ENCODE measurements at regions not wholly inside any gene's neighbourhood (a gene's known extent, or its start where the extent isn't known, plus 50 kb on each side); places are given as distances from the start of the nearest gene placed in this dataset.
"Not testable (repeated sequence)": the region's sequence is repeated elsewhere in the genome, so short reads cannot be mapped to it uniquely, and the experiment has no call there.

DNA sequence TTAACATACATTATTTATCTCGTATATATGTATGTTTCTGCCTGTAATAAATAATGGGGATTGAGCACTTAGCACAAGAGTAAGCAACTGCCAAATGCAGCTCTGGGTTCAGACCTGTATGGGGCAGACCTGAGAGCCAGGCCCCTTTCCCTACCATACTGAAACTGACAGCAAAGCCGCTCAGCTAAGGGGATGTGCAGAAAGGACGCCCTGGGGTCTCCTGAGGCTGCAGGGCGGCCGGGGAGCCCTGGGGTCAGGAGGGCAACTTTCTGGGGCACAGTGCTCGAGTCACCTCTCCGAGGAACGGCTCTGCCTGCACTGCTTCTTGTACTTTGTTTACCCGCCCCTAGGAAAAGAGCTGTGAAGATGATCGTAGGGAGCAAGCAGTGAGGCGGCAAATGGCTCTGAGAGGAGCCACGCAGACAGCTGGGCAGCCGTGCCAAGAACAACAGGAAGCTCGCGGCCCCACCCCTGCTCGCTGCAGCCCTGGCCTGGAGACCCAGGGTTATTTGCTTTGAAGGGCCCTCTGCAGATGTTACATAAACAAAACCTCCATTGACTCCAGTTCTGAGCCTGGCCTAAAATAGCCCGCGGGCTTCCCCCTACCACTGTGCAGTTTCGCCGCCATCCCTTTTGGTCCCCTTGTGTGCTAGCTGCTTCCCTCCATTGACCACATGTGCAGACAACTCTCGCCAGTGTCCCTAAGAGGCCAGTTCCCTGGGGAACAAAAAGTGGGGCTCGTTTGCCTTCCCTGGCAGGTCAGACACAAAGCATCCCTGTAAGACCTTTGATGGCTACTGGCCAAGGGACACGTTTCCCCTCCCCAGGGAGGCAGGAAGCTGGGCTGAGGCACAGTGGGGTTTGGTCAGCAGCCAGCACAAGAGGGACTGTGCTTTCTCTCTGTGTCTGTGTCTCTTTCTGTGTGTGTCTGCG lies 111.3 kb upstream of the LNX1 start:
- Histone ChIP-seq H3K27ac (ENCODE audit: low read depth, low read length, poor library complexity, severe bottlenecking) (no peak overlapping the region), H3K9me3 (ENCODE audit: low read depth, low read length, poor library complexity, severe bottlenecking) (no peaks in the 10 kb centered on the region)

DNA sequence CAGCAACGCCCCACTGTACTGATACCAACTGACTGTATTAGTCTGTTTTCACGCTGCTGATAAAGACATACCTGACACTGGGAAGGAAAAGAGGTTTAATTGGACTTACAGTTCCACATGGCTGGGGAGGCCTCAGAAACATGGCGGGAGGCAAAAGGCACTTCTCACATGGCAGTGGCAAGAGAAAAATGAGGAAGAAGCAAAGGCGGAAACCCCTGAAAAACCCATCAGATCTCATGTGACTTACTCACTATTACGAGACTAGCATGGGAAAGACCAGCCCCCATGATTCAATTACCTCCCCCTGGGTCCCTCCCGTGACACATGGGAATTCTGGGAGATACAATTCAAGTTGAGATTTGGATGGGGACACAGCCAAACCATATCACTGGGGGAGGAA lies 110.0 kb upstream of the LNX1 start:
- DNase-seq (ENCODE audit: low spot score); H3K36me3 ChIP-seq (ENCODE audit: insufficient read depth, low read length, poor library complexity, severe bottlenecking); POLR2A ChIA-PET (ENCODE audit: low non-redundant PET); H3K4me1 ChIP-seq (ENCODE audit: insufficient read depth, low read length, poor library complexity, severe bottlenecking); H3K27ac ChIP-seq (ENCODE audit: low read depth, low read length, poor library complexity, severe bottlenecking); H3K27me3 ChIP-seq (replicated peaks; ENCODE audit: insufficient read depth, low read depth, low read length, poor library complexity); H3K4me3 ChIP-seq (ENCODE audit: low read depth, low read length, poor library complexity, severe bottlenecking); BruUV-seq (replicated peaks); intact Hi-C loops (cut with micrococcal nuclease; ENCODE audit: unreplicated experiment); H3K9me3 ChIP-seq (ENCODE audit: low read depth, low read length, poor library complexity, severe bottlenecking); CTCF ChIA-PET: not testable (repeated sequence)

More for the DNA sequence above, 111.3 kb upstream of the LNX1 start:
- H3K4me3 ChIP-seq (ENCODE audit: low read depth, low read length, poor library complexity, severe bottlenecking): no peak overlapping the region
- no peak for TF ChIP-seq EZH2 (IDR thresholded peaks at IDR 0.05; ENCODE audit: borderline replicate concordance, low read depth, low read length, poor library complexity, severe bottlenecking)
- TF ChIP-seq, protein P1, sequence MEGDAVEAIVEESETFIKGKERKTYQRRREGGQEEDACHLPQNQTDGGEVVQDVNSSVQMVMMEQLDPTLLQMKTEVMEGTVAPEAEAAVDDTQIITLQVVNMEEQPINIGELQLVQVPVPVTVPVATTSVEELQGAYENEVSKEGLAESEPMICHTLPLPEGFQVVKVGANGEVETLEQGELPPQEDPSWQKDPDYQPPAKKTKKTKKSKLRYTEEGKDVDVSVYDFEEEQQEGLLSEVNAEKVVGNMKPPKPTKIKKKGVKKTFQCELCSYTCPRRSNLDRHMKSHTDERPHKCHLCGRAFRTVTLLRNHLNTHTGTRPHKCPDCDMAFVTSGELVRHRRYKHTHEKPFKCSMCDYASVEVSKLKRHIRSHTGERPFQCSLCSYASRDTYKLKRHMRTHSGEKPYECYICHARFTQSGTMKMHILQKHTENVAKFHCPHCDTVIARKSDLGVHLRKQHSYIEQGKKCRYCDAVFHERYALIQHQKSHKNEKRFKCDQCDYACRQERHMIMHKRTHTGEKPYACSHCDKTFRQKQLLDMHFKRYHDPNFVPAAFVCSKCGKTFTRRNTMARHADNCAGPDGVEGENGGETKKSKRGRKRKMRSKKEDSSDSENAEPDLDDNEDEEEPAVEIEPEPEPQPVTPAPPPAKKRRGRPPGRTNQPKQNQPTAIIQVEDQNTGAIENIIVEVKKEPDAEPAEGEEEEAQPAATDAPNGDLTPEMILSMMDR (conservative IDR thresholded peaks at IDR 0.05; ENCODE audit: low read depth, low read length): no peak
- peak; percentile 15 for DNase-seq (ENCODE audit: low spot score)
- CTCF ChIA-PET: no interaction called here
- BruUV-seq (replicated peaks): no TSS peak
- H3K27me3 ChIP-seq (replicated peaks; ENCODE audit: insufficient read depth, low read depth, low read length, poor library complexity): no peaks in the 10 kb centered on the region
- no peaks in the 10 kb centered on the region for H3K36me3 ChIP-seq (ENCODE audit: insufficient read depth, low read length, poor library complexity, severe bottlenecking)
- POLR2A ChIA-PET (ENCODE audit: low non-redundant PET): no interaction called here
- no peaks in the 10 kb centered on the region for H3K4me1 ChIP-seq (ENCODE audit: insufficient read depth, low read length, poor library complexity, severe bottlenecking)
- intact Hi-C loops (cut with micrococcal nuclease; ENCODE audit: unreplicated experiment): no loop called here

DNA sequence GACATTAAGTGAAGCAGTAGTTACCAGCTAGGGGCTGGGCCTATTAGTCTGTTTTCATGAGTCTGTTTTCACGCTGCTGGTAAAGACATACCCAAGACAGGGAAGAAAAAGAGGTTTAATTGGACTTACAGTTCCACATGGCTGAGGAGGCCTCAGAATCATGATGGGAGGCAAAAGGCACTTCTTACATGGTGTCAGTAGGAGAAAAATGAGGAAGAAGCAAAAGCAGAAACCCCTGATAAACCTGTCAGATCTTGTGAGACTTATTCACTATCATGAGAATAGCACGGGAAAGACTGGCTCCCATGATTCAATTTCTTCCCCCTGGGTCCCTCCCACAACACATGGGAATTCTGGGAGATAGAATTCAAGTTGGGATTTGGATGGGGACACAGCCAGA lies 108.0 kb upstream of the LNX1 start:
- POLR2A ChIA-PET (ENCODE audit: low non-redundant PET); H3K27me3 ChIP-seq (replicated peaks; ENCODE audit: insufficient read depth, low read depth, low read length, poor library complexity); H3K36me3 ChIP-seq (ENCODE audit: insufficient read depth, low read length, poor library complexity, severe bottlenecking); intact Hi-C loops (cut with micrococcal nuclease; ENCODE audit: unreplicated experiment); H3K27ac ChIP-seq (ENCODE audit: low read depth, low read length, poor library complexity, severe bottlenecking); H3K4me1 ChIP-seq (ENCODE audit: insufficient read depth, low read length, poor library complexity, severe bottlenecking); DNase-seq (ENCODE audit: low spot score); H3K4me3 ChIP-seq (ENCODE audit: low read depth, low read length, poor library complexity, severe bottlenecking); BruUV-seq (replicated peaks); CTCF ChIA-PET; H3K9me3 ChIP-seq (ENCODE audit: low read depth, low read length, poor library complexity, severe bottlenecking): not testable (repeated sequence)

DNA sequence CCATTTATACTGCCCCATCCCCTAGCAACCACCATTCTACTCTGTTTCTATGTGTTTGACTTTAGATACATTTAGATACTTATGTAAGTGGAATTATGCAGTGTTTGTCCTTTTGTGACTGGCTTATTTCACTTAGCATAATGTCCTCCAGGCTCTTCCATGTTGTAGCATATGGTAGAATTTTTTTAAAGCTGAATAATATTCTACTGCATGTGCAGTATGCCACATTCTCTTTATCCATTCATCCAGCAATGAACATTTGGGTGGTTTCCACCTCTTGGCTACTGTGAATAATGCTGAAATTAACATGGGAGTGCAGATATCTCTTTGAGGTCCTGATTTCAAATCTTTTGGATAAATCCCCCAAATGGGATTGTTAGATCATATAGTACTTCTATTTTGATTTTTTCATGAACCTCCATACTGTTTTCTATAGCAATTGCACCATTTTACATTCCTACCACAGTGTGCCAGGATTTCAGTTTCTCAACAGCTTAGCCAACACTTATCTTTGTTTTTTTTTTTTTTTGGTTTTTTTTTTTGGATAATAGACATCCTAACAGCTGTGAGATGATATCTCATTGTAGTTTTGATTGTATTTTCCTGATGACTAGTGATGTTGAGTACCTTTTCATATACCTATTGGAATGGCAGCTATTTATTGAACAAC lies 105.9 kb upstream of the LNX1 start:
- no peak for DNase-seq (ENCODE audit: low spot score)
- H3K9me3 ChIP-seq (ENCODE audit: low read depth, low read length, poor library complexity, severe bottlenecking): no peaks in the 10 kb centered on the region
- ChIA-PET POLR2A (ENCODE audit: low non-redundant PET) (no interaction called here), CTCF (no interaction called here)
- intact Hi-C loops (cut with micrococcal nuclease; ENCODE audit: unreplicated experiment): no loop called here
- no peak for TF ChIP-seq EZH2 (IDR thresholded peaks at IDR 0.05; ENCODE audit: borderline replicate concordance, low read depth, low read length, poor library complexity, severe bottlenecking)
- TF ChIP-seq, protein P1 (conservative IDR thresholded peaks at IDR 0.05; ENCODE audit: low read depth, low read length): no peak
- no peaks in the 10 kb centered on the region for H3K4me1 ChIP-seq (ENCODE audit: insufficient read depth, low read length, poor library complexity, severe bottlenecking)
- BruUV-seq (replicated peaks): no TSS peak
- no peaks in the 10 kb centered on the region for H3K36me3 ChIP-seq (ENCODE audit: insufficient read depth, low read length, poor library complexity, severe bottlenecking)
- H3K27me3 ChIP-seq (replicated peaks; ENCODE audit: insufficient read depth, low read depth, low read length, poor library complexity): no peaks in the 10 kb centered on the region
- no peak overlapping the region for H3K27ac ChIP-seq (ENCODE audit: low read depth, low read length, poor library complexity, severe bottlenecking)
- no peak overlapping the region for H3K4me3 ChIP-seq (ENCODE audit: low read depth, low read length, poor library complexity, severe bottlenecking)
